GM08714 (cell line): ENCODE measurements at regions not wholly inside any gene's neighbourhood (a gene's known extent, or its start where the extent isn't known, plus 50 kb on each side); places are given as distances from the start of the nearest gene placed in this dataset.

Experiments
- H3K4me3 ChIP-seq: fragments of 200-500 bp; sonication (Bioruptor generic); 2 replicates; pipeline ENCODE4 v1.5.1; 2014; ENCODE audit warnings: mild to moderate bottlenecking, low read length, inconsistent platforms
- ZNF274 ChIP-seq: IDR thresholded peaks from 2 replicates; pipeline ENCODE4 v1.6.1; 2012; ENCODE audit warnings: mild to moderate bottlenecking, low read depth, low read length

DNA sequence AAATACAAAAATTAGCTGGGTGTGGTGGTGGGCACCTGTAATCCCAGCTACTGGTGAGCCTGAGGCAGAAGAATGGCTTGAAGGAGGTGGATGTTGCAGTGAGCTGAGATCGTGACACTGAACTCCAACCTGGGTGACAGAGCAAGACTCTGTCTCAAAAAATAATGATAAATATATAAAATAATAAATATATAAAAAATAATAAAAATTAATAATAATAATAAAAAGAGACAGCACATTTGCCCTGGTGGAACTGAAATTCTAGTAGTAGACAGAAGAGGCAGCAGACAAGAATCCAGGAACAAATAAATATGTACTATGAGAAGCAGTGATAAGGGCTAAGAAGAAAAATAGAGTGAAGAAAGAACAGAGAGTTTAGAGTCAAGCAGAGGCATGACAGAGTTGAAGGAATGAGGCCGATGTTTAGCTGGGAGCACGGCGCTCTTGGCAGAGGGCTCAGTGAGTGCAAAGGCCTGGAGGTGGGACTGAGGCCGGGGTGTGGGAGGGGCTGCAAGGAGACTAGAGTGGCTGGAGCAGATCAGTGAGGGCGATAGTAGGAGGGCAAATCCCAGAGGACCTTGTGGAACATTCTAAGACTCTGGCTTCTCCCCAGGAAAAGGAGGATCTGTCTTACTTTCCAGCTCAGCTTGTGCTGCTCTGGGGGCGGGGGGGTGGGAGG lies 410.3 kb downstream of the MN1 start:
- no peak for TF ChIP-seq ZNF274
- no peak overlapping the region for H3K4me3 ChIP-seq

DNA sequence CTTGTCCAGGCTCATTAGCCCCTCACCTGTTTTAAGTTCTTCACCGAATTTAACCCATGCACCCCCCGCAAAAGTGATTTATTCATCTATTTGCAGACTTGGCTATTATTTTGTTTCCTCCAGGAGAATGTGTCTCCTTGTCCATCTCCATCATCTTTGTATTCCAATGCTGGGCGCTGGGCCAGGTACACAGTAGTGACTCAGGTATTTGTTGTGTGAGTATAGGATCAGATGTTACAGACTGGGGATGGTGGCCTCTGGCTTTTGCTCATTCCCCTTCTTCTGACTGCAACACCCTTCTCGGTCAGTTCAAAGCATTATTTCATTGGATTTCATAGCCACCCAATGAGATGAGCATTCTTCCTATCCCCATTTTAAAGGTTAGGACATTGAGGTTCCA lies 408.2 kb downstream of the MN1 start:
- no peak overlapping the region for H3K4me3 ChIP-seq
- TF ChIP-seq ZNF274 = no peak

DNA sequence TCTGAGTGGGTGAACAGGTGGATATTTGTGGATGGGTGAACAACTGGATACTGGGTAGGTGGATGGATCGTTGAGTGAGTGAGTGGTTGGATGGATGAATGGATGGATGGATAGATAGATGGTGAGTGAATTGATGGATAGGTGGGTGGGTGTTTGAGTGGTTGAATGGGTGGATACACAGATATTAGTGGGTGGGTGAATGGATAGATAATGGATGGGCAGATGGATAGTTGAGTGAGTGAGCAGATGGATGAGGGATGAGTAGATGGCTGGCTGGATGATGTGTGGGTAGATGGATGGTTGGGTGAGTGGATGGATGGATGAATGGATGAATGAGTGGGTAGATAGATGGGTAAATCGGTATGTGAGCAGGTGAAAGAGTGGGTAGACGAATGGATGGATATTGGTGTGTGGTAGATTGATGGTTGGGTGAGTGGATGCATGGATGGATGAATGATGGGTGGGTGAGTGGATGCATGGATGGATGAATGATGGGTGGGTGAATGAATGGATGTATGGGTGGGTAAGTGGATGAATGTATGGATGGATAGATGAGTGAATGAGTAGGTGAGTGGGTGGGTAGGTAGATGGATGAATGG lies 406.7 kb downstream of the MN1 start:
- no peak overlapping the region for H3K4me3 ChIP-seq
- no peak for TF ChIP-seq ZNF274

DNA sequence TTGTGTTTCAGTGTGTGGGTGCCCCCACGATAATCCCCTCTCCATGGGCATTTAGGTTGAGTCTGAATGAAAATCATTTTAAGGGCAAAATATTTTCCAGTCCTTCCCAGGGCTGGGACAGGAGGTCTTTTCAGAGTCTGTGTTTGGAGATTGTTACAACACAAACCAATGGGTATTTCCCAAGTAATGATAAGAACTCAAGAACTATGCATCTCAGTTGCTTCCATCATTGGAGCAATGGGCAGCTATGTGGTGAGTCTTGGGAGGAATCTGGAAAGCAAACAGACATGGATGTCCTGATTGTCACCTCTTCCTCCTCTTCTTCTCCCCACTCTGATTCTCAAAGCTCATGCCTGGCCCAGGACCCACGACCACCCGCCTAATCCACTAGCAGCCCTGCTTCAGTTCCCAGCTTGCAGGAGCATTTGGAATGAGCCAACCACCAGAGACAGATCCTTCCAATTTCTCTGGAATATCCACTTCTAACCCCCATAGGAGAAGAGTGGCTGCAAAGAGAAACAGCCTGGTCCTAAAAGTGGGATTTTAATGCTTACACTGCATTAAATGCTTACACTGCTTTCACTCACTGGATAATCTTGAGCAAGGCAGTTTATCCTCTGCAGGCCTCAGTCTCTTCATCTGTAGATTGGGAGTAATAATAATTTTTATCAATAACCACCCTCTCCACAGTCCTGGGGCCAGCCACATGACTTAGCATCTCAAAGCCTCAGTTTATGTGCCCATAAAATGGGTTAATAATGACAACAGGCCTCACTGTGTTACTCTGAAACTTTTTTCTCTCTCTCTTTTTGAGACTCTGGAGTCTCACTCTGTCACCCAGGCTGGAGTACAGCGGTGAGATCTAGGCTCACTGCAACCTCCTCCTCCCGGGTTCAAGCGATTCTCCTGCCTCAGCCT lies 404.3 kb downstream of the MN1 start:
- TF ChIP-seq ZNF274 = no peak
- H3K4me3 ChIP-seq = no peak overlapping the region

DNA sequence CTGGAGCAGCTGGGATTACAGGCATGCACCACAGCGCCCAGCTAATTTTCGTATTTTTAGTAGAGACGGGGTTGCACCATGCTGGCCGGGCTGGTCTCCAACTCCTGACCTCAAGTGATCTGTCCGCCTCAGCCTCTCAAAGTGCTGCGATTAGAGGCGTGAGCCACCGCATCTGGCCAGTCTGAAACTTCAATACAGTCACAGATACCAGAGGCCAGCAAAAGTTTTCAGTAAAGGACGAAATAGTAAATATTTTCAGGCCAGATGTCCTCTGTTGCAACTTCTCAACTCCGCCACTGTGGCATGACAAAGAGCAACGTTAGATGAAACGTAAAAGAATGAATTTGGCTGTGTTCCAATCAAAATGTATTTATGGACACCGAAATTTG lies 403.6 kb downstream of the MN1 start:
- H3K4me3 ChIP-seq = no peak overlapping the region
- TF ChIP-seq ZNF274 = no peak

DNA sequence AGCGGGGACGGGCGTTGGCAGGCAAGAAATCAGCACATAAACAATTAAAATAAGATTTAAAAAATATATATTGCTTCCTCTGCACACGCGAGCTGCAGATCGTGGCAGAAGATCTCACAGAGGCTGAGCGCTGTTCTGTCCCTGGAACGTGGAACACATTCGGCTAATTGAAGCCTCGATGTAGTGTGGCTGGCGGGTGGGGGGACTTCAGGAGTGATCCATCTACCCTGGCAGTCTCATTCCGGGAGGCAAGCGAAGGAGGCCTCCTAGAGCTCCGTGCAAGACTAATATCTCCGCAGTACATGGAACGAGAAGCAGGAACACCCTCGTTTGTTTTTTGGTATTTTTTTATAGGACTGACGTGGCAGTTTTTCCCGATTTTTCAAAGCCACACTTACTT lies 402.4 kb downstream of the MN1 start:
- no peak for TF ChIP-seq ZNF274
- no peak overlapping the region for H3K4me3 ChIP-seq

DNA sequence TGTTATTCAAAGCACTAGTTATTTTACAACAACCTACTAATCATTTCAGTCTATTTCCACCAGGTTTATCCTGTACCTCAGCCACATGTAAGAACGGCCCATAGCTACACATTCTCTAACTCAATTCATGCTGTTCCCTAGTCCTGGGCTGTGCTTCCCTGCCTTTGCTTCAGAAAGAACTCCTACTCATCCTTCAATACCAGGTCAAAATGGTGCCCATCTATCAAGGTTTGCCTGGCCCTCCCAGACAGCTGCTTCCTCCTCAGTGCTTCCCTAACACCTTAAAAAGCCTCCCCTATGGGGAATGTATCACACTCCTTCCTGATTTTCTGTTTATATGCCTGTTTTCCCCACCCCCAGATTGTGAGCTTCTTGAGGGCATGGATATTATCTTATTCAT lies 400.7 kb downstream of the MN1 start:
- no peak overlapping the region for H3K4me3 ChIP-seq
- TF ChIP-seq ZNF274 = no peak

DNA sequence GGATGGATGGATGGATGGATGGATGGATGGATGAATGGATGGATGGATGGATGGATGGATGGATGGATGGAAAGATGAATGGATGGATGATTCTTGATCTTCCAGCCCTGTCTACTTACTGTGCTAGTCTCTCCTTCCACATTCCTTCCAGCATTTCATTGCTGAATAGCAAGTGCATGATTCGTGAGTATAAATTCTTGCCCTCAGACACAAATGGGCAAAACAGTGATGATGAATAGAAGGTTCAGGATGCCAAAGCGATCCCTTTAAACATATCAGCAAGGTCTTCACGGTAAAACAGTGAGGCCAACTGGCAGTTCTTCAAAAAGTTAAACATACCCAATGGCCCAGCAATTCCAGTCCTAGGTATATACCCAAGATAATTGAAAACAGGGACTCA lies 400.2 kb downstream of the MN1 start:
- no peak for TF ChIP-seq ZNF274
- no peak overlapping the region for H3K4me3 ChIP-seq

DNA sequence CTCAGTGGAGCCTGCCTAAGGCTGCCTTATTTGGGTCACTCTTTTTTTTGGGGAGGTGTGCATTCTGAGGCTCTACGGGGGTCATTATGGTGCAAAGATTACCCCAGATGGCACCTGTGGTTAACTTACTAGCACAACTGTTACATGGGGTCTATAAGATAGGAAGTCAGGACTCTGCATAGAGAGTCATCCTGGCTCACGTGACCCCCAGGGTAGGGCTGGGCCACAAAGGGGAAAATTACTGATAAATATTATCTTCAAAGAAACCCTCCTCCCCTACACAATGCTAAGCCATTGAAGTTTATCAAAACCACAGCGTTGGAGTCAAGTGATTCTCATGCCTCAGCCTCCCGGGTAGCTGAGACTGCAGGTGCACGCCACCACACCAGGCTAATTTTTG lies 397.1 kb downstream of the MN1 start:
- no peak overlapping the region for H3K4me3 ChIP-seq
- no peak for TF ChIP-seq ZNF274

DNA sequence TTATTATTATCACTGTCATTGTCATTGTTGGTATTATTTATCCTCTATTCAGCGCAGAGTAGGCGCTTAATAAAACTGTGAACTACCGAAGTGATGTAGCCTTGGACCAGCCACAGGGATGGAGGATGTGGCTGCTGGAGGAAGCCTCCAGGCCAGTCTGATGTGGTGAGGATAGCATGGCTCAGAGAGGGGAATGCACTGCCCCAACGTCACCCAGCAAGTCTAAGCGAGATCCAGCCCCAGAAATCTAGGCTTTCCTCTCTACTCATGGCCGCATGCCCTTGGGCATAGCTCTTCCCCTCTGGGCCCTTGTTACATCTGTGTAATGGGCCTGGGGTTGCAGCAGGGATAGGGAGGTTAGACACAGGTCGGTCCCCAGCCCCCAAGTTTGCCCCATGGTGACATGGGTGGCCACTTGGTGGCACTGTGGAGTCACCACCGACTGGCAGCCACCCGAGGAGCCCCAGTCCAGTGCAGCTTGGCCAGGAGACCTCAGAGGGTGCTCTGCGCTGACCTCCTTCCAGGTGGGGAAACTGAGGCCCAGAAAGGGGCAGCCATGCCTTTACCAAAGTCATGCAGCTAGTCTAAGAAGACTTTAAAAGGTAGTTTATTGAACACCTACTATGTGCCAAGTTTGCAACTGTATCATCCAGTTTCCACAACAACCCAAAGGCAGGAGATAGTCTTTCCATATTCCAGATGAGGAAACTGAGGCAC lies 395.7 kb downstream of the MN1 start:
- no peak overlapping the region for H3K4me3 ChIP-seq
- TF ChIP-seq ZNF274 = no peak

DNA sequence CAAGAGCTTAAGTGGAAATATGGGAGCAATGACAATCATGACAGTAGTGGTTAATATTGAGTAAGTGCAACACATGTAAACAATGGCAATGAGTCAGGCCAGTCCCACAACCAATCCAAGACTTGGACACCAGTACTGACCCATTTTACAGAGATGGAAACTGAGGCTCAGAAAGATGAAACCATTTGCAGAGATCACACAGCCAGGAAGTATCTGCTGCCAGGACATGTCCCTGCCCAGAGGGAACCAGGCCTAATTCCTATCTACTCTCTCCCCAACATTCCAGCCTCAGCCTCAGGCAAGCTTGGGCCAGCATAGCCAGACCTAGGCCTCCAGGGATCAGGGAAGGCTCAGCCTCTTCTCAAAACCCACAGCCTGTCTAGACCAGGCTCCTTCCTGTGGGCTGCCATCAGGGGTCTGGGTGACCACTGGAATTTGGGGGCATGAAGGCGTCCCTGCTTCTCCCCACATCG lies 395.1 kb downstream of the MN1 start:
- TF ChIP-seq ZNF274 = no peak
- no peak overlapping the region for H3K4me3 ChIP-seq

DNA sequence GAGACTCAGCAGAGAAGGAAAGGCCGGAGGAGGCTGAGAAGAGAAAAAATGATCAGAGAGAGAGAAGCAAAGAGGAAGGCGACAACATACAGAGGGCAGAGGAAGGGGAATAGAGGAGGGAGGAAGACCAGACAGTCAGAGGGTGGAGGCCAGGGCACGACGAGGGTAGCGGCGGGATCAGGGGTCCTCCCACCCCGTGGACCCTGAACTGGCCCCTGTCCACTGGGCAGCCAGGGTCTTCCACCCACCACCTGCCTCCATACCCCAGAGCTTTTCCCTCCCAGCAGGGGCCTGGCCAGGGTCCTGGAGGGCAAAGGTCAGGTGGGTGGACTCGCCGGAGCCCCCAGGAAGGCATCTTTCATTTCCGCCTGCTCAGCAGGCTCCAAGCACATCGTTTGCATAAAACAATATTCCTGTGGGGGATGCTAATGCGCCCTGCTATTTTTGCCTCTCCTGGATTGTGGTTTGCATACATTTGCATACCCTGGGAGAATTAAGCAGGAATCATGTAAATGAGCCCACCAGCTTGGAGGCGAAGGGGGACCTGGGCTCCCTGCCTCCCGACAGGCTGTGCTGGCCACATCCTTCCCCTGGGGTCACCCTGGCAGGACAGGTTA lies 394.1 kb downstream of the MN1 start:
- no peak for TF ChIP-seq ZNF274
- H3K4me3 ChIP-seq = no peak overlapping the region

DNA sequence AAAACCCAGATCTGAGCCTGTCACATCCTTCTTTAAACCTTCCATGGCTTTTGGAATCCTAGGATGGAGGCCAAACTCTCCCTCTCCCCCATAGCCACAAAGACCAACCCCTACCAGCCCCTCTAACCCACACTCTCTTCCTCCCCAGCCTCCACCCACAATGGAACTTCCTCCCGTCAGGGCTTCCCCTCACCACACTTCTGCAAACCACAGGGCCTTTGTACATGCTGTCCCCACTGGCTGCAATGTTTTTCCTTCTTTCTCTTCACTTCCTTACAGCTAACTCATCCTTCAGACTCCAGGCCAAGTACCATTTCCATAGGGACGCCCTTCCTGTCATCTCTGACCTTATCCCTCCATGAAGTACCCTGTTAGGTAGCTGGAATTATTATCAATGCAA lies 393.5 kb downstream of the MN1 start:
- TF ChIP-seq ZNF274 = no peak
- H3K4me3 ChIP-seq = no peak overlapping the region

DNA sequence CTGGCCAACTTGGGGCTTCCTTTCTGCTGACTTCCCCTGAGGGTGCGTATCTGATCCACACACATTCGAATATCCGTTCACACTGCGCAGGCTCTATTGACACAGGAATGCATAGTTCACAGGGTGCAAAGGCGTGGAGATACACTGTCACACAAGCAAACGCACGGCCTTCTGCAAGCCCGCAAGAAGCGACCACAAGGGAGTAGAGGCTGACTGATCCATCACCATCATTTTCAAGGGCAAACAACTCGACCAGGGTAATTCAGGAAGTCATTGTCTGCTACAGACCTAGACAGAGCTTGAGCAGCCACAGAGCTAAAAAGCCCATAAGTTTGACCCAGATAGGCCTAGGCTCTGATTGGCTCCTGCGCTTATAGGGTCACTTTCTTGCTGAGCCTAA lies 392.3 kb downstream of the MN1 start:
- H3K4me3 ChIP-seq = no peak overlapping the region
- no peak for TF ChIP-seq ZNF274
